Activated naive CD4-positive, alpha-beta T cell treated with anti-CD3 and anti-CD28 coated beads, Interleukin-2, amount 10 ng/mL, durations not matched to agents 7 days and 5 days (primary cell): ENCODE measurements at regions not wholly inside any gene's neighbourhood (a gene's known extent, or its start where the extent isn't known, plus 50 kb on each side); places are given as distances from the start of the nearest gene placed in this dataset.

Experiments
- CTCF ChIA-PET: fragments of 350-600 bp; sonication (Branson Sonifier 250); formaldehyde crosslinking; loops from one replicate; lab custom pipeline; 2021; ENCODE audit warnings: antibody characterized with exemption; lab: Charles Lee
- DNase-seq: peaks from one replicate; pipeline ENCODE4 v3.0.0-alpha.2; 2020
- H3K27ac Mint-ChIP-seq: one replicate; pipeline ENCODE4 v1.8.0; 2021; ENCODE audit warnings: mild to moderate bottlenecking, moderate library complexity, mixed read lengths
- H3K27me3 Mint-ChIP-seq: one replicate; pipeline ENCODE4 v1.8.0; 2021; ENCODE audit warnings: mild to moderate bottlenecking, mixed read lengths
- H3K36me3 Mint-ChIP-seq: one replicate; pipeline ENCODE4 v1.8.0; 2021; ENCODE audit warnings: mixed read lengths
- H3K4me1 Mint-ChIP-seq: one replicate; pipeline ENCODE4 v1.8.0; 2021; ENCODE audit warnings: mixed read lengths
- H3K4me3 Mint-ChIP-seq: one replicate; pipeline ENCODE4 v1.8.0; 2021; ENCODE audit warnings: mild to moderate bottlenecking, moderate library complexity, mixed read lengths
- H3K9me3 Mint-ChIP-seq: one replicate; pipeline ENCODE4 v1.8.0; 2021; ENCODE audit warnings: mixed read lengths

DNA sequence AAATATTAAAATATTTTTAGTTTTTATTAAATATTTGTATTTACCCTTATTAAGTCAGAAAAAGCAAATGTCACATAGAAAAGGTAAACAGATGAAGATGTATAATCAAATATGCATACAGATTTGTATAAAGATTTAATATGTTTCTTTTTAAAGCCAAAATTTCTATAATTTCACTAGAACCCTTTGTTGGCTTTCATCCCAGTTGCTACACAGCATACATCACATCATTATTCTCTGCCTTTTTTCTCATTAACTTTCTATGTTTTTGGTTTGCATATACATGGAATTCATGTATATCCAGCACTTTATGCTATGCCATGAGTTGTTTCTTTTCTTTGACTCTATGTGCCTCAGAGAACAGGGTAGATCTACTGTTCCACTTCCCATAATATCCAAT is 957.9 kb upstream of the ADGRL2 start:
- no peak for DNase-seq
- peaks cover 7% of the 10 kb centered on the region for H3K9me3 Mint-ChIP-seq
- no peak overlapping the region for H3K27ac Mint-ChIP-seq
- CTCF ChIA-PET, result no interaction called here
- no peaks in the 10 kb centered on the region for H3K4me1 Mint-ChIP-seq
- no peak overlapping the region for H3K4me3 Mint-ChIP-seq
- no peaks in the 10 kb centered on the region for H3K27me3 Mint-ChIP-seq
- no peaks in the 10 kb centered on the region for H3K36me3 Mint-ChIP-seq

DNA sequence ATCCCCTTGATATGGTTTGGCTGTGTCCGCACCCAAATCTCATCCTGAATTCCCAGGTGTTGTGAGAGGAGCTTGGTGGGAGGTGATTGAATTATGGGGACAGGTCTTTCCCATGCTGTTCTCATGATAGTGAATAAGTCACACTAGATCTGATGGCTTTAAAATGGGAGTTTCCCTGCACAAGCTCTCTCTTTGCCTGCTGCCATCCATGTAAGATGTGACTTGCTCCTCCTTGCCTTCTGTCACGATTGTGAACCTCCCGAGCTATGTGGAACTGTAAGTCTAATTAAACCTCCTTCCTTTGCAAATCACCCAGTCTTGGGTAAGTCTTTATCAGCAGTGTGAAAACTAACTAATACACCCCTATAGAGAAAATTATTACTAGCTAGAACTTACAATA is 959.5 kb upstream of the ADGRL2 start:
- H3K4me3 Mint-ChIP-seq, result no peak overlapping the region
- peaks cover 7% of the 10 kb centered on the region for H3K9me3 Mint-ChIP-seq
- H3K36me3 Mint-ChIP-seq, result no peaks in the 10 kb centered on the region
- H3K27ac Mint-ChIP-seq, result no peak overlapping the region
- no peaks in the 10 kb centered on the region for H3K27me3 Mint-ChIP-seq
- CTCF ChIA-PET, result no interaction called here
- no peaks in the 10 kb centered on the region for H3K4me1 Mint-ChIP-seq
- no peak for DNase-seq

DNA sequence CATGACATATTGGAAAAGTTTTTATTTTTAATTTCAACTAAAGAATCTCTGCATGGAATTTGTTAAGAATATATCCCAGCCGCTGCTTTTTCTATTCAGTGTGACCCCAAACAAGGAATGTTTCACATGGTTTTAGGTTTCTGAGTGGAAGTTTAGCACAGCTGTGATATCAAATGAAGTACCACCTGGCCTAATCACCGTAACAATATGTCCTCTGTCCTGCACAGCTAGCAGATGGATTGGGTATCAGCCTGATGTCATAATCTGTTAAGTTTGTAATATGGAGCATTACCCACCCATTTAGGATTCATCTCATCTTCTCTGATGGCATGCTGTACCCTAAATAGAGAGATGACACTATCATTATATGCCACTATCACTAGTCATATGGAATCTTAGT is 963.7 kb upstream of the ADGRL2 start:
- DNase-seq, result no peak
- H3K4me1 Mint-ChIP-seq, result no peaks in the 10 kb centered on the region
- peaks cover 2% of the 10 kb centered on the region for H3K9me3 Mint-ChIP-seq
- no peak overlapping the region for H3K27ac Mint-ChIP-seq
- CTCF ChIA-PET, result interaction anchor here (0.6 kb wide), 1 partner anchor 13 kb away, joined by 3 read pairs; no protein-coding TSS in a partner anchor
- H3K4me3 Mint-ChIP-seq, result no peak overlapping the region
- H3K36me3 Mint-ChIP-seq, result no peaks in the 10 kb centered on the region
- H3K27me3 Mint-ChIP-seq, result no peaks in the 10 kb centered on the region

DNA sequence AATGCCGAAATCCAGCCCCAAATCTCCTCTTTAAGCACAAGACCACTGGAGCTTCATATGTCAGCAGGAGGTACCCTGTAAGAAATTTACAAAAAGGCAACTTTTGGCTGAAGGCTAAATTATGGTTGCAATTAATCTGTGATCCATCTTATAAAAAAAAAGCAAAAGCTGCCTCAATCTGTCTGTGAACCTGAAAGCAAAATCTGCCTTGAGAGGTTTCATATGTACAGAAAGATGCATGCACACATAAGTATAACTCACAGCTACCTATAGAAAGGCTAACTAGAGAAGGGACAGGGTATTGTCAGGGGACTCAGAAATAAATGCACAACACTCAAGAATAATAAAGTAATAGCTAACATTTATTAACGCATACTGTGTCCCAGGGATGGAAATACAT is 964.2 kb upstream of the ADGRL2 start:
- H3K9me3 Mint-ChIP-seq, result peaks cover 2% of the 10 kb centered on the region
- CTCF ChIA-PET, result interaction anchor here (0.6 kb wide), 1 partner anchor 12 kb away, joined by 3 read pairs; no protein-coding TSS in a partner anchor

DNA sequence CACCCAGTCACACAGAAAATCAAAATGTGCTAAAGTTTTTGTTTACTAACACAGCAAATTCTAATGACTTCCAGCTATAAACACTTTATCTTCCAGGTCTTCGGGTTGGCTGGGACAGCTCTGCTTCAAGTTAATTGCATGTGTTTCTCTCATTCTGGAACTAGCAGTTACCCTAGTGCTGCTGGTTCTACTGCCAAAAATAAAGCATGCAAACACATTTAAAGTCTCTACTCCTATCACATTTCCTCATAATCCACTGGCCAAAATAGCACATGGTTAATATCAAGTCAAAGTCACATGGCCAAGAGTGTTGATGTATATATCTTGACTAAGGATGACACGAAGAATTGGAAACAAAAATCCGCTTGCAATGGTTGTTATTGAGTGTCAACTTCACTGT is 973.1 kb upstream of the ADGRL2 start:
- CTCF ChIA-PET, result no interaction called here
- Mint-ChIP-seq H3K36me3 (no peaks in the 10 kb centered on the region), H3K4me3 (no peak overlapping the region), H3K4me1 (no peaks in the 10 kb centered on the region), H3K27ac (no peak overlapping the region), H3K9me3 (peaks cover 1% of the 10 kb centered on the region), H3K27me3 (no peaks in the 10 kb centered on the region)
- DNase-seq, result no peak

More for the DNA sequence above, 964.2 kb upstream of the ADGRL2 start:
- Mint-ChIP-seq H3K4me1 (no peaks in the 10 kb centered on the region), H3K27ac (no peak overlapping the region), H3K36me3 (no peaks in the 10 kb centered on the region), H3K27me3 (no peaks in the 10 kb centered on the region), H3K4me3 (no peak overlapping the region)
- no peak for DNase-seq

DNA sequence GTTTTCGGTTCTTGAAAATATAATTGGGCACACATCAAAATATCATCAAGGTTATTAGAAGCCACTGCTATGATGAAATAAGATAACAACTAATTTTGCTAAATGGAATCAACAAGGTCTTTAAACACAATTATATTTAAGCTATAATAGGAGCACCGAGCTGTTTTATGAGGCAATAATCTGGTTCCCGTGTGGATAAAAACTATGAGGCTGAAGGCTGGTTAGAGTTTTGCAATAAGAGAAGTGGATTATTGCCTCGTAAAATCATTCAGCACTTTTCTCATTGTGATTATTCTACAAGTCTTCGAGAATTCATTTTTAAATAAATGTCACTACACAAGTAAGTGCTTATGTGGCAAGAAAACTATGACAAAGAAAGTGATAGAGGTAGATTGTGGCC is 975.7 kb upstream of the ADGRL2 start:
- no peaks in the 10 kb centered on the region for H3K36me3 Mint-ChIP-seq

DNA sequence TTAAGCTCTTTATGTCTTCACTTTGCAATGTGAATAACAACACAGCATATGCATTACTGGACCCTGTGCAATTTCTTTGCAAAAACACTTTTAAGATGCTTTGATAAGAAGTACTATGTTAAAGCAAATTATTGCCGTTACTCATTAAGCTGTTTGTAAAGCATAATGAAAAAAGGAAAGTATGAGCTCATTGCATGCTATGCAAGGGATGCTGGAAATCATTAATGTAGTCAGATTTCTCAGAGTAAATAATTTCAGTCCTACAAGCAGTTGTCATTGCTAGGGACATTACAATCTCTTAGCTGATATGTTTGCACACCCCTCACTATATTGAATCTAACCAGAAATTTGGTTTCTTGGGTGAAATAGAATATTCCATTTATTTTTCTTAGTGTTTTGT is 982.5 kb upstream of the ADGRL2 start:
- CTCF ChIA-PET, result no interaction called here
- Mint-ChIP-seq H3K4me3 (no peak overlapping the region), H3K4me1 (no peaks in the 10 kb centered on the region), H3K36me3 (no peaks in the 10 kb centered on the region), H3K27ac (no peak overlapping the region), H3K27me3 (no peaks in the 10 kb centered on the region), H3K9me3 (peaks cover 1% of the 10 kb centered on the region)
- no peak for DNase-seq

More for the DNA sequence above, 975.7 kb upstream of the ADGRL2 start:
- H3K4me3 Mint-ChIP-seq, result no peak overlapping the region
- CTCF ChIA-PET, result no interaction called here
- peaks cover 3% of the 10 kb centered on the region for H3K9me3 Mint-ChIP-seq
- H3K4me1 Mint-ChIP-seq, result no peaks in the 10 kb centered on the region
- no peaks in the 10 kb centered on the region for H3K27me3 Mint-ChIP-seq
- no peak for DNase-seq
- no peak overlapping the region for H3K27ac Mint-ChIP-seq

DNA sequence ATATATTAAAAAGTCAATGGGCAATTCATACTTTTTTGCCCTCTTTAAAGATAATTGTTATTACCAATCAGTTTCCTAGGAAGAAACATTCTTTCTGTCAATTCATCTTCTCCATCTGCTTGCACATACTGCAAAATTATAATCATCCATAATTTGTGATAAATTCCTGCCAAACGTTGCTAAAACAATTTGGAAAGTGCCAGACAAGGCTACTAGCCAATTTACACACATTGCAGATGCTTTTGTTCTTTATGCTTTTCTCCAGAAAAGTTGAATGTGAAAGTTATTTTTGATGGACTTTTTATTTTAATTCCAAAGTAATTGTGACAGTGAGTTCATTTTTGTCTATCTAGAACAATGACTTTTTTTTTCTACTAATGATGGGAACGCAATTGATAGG is 992.8 kb upstream of the ADGRL2 start:
- no peak overlapping the region for H3K4me3 Mint-ChIP-seq
- H3K36me3 Mint-ChIP-seq, result no peaks in the 10 kb centered on the region
- CTCF ChIA-PET, result no interaction called here
- no peaks in the 10 kb centered on the region for H3K4me1 Mint-ChIP-seq
- H3K9me3 Mint-ChIP-seq, result no peaks in the 10 kb centered on the region
- H3K27ac Mint-ChIP-seq, result no peak overlapping the region
- H3K27me3 Mint-ChIP-seq, result no peaks in the 10 kb centered on the region
- DNase-seq, result no peak

DNA sequence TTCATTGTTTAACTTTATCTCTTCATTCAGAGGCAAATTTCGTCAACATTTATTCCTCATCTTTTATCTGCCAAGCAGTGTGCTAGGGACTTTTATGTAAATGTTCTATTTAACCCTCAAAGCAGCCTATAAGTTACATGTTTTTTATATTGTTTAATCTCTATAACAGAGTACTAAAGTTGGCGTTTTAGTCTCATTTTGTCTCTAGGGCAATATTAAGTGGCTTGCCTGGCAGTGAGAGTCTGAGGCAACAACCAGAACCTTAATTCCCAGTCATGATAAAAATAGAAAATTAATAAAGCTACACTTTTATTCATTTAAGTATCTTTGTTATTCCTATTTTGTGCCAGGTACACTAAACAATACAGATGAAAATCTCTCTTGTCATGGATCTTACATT is 994.3 kb upstream of the ADGRL2 start:
- DNase-seq, result no peak
- Mint-ChIP-seq H3K27ac (no peak overlapping the region), H3K4me3 (no peak overlapping the region), H3K4me1 (no peaks in the 10 kb centered on the region), H3K36me3 (no peaks in the 10 kb centered on the region), H3K27me3 (no peaks in the 10 kb centered on the region), H3K9me3 (no peaks in the 10 kb centered on the region)
- CTCF ChIA-PET, result no interaction called here

DNA sequence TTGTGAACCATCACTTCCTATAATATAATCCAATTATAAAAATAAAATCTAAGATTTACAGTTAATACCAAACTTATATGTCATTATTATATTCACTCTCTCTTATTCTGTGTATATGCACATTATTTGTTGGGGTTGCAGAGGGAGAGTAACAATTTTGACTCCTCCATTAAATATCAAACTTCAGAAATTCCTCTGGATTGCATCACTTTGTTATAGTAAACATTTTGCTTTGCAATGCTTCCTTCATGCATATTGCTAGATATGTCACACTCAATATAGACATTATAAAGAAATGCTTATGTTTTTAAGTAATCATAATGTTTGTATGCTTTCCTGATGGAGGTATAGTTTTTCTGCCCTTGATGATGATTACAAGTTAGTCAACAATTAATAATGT is 999.0 kb upstream of the ADGRL2 start:
- Mint-ChIP-seq H3K36me3 (no peaks in the 10 kb centered on the region), H3K4me1 (no peaks in the 10 kb centered on the region), H3K4me3 (no peak overlapping the region), H3K27ac (no peak overlapping the region), H3K9me3 (peaks cover 1% of the 10 kb centered on the region), H3K27me3 (no peaks in the 10 kb centered on the region)
- CTCF ChIA-PET, result no interaction called here
- DNase-seq, result no peak

DNA sequence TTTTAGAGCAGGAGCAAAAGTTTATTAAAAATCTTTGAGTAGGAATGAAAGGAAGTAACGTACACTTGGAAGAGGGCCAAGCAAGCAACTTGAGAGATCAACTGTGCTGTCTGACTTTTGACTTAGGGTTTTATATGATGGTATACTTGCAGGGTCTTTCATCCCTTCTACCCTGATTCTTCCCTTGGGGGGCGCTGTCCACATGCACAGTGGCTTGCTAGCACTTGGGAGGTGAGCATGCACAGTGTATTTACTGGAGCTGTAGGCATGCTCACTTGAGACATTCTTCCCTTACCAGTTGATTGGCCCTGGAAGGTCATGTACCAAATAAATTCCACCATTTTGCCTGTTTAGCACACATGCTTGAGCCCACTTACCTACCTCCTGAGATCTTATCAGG is 1001.3 kb upstream of the ADGRL2 start:
- H3K36me3 Mint-ChIP-seq, result no peaks in the 10 kb centered on the region
- no peaks in the 10 kb centered on the region for H3K4me1 Mint-ChIP-seq
- no peak for DNase-seq
- no peak overlapping the region for H3K27ac Mint-ChIP-seq
- CTCF ChIA-PET, result no interaction called here
- H3K4me3 Mint-ChIP-seq, result no peak overlapping the region
- H3K9me3 Mint-ChIP-seq, result peaks cover 1% of the 10 kb centered on the region
- H3K27me3 Mint-ChIP-seq, result no peaks in the 10 kb centered on the region

DNA sequence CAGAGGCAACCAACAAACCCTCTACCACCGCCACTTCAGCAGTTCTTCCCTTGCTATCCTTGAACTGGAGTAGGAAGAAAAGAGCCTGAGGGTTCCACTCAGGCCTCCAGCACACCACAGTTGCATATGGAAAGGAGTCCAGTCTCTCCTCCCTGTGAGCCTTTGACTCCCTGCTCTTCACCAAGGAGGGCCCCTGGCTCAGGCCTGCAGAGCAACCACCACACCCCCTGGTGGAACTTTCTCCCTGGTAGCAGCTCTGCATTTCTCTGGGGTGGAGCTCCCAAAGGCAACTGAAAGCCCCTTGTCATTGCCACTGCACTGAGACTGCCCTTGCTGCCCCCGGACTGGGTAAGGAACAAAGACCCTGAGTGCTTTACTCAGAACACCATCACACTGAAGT is 1021.5 kb upstream of the ADGRL2 start:
- Mint-ChIP-seq H3K27ac (no peak overlapping the region), H3K36me3 (no peaks in the 10 kb centered on the region), H3K4me1 (no peaks in the 10 kb centered on the region), H3K9me3 (no peaks in the 10 kb centered on the region), H3K27me3 (no peaks in the 10 kb centered on the region), H3K4me3 (no peak overlapping the region)
- no peak for DNase-seq
- CTCF ChIA-PET, result no interaction called here

DNA sequence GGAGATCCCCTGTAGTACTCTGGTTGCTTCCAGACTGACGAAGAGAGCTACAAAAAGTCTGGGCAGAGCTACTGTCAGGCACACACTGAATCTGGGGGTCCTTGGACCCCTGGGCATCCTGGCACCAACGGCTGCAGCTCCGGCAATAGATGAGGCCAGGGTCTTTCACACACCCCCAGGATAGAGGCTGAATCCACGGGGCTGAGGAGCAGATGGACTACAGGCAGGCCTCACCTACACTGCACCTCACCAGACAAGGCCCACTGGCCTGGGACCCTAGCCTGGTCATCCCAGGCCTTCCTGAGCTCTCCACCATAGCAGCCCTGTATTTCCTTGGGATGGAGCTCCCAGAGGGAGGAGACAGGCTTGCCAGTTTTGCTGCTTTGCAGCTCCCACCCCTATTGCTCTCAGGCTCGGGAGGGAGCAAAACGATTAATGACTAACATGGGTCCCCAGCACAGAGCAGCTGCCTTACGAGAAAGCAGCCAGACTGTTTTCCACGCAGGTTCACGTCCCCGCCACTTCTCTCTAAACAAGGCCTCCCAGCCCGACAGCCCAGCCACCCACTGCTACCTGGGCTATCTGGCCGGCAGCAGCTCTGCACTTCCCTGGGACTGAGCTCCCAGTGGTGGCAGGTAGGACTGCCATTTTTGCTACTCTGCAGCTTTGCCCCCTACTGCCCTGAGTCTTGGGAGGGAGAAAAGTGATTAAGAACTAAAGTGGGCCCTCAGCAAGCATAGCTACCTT is 1022.5 kb upstream of the ADGRL2 start:
- DNase-seq, result no peak
- no peaks in the 10 kb centered on the region for H3K36me3 Mint-ChIP-seq
- no peaks in the 10 kb centered on the region for H3K4me1 Mint-ChIP-seq
- H3K4me3 Mint-ChIP-seq, result no peak overlapping the region
- no peaks in the 10 kb centered on the region for H3K27me3 Mint-ChIP-seq
- no peak overlapping the region for H3K27ac Mint-ChIP-seq
- CTCF ChIA-PET, result no interaction called here
- H3K9me3 Mint-ChIP-seq, result no peaks in the 10 kb centered on the region

DNA sequence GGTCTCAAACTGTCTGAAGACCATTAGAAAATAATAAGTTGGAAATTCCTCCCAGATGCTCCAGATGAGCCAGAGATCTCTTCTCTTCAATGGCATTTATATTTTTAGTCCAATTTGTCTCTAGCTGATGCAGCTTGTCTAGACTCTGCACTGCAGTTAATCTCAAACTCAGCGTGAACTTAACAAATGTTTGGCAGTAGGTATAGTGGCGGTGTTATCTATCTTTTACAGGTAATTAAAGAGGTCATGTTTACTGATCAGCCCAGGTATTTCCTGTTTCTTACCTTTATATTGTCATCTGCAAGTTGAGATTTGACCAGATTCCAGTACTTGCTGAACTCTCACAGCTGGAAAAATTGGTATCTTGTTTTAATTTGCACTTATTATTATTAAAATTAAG is 1024.5 kb upstream of the ADGRL2 start:
- DNase-seq, result no peak
- no peaks in the 10 kb centered on the region for H3K27me3 Mint-ChIP-seq
- H3K9me3 Mint-ChIP-seq, result no peaks in the 10 kb centered on the region
- no peaks in the 10 kb centered on the region for H3K4me1 Mint-ChIP-seq
- no peak overlapping the region for H3K4me3 Mint-ChIP-seq
- CTCF ChIA-PET, result no interaction called here
- H3K27ac Mint-ChIP-seq, result no peak overlapping the region
- no peaks in the 10 kb centered on the region for H3K36me3 Mint-ChIP-seq

DNA sequence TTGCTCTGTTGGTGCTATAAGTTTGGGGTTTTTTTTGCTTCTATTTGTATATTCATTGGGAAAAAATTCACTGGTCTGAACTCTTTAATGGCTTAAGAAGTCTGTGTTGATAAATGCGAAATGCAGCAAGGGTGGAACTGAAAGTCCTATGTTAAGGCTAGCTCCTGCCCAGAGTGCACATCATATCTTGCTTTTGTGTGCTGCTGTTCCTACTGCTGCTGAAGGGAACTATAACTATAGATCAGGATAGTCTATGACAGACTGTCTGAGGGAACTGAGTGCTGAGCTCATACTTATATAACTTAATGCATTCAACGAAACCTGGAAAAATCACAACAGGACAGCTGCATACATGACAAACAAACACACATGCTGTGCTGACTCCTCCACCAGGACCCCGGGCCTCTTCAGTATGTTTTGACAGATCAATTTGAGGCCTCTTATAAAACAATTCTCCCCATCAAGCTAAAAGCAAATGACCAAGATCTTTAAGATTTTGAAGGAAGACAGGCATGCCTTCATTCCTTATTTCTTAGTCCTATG is 1031.5 kb upstream of the ADGRL2 start:
- H3K36me3 Mint-ChIP-seq, result no peaks in the 10 kb centered on the region
- no peak overlapping the region for H3K27ac Mint-ChIP-seq
- no peaks in the 10 kb centered on the region for H3K9me3 Mint-ChIP-seq
- DNase-seq, result no peak
- CTCF ChIA-PET, result no interaction called here
- no peaks in the 10 kb centered on the region for H3K4me1 Mint-ChIP-seq
- no peaks in the 10 kb centered on the region for H3K27me3 Mint-ChIP-seq
- H3K4me3 Mint-ChIP-seq, result no peak overlapping the region
